ENCODE measurements at regions not wholly inside any gene's neighbourhood (a gene's known extent, or its start where the extent isn't known, plus 50 kb on each side); places are given as distances from the start of the nearest gene placed in this dataset.

DNA sequence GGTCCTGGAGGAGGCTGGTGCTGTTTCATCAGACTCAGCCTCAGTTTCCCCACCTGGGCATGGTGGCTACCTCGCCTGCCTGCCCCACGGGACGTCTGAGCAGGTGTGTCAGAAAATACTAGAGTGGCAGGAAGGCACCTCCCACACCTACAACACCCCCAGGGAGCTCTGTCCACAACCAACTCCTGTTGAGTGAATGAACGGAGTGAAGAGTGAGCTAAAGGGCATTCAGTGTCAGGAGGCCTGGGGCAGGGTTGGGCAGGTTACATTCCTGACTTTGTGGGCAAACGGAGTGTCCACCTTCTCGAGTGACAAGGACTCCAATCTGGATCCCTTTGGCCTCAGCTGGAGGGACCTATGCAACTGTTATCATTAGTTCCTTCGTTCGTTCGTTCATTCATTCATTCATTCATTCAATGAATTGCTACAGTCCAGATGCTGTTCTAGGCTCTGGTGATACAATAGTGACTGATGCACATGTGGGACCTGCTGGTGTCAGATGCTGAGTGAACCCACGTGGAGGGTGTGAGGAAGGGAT is 195.2 kb downstream of the CTTN start:
- TF ChIP-seq, protein P1, sequence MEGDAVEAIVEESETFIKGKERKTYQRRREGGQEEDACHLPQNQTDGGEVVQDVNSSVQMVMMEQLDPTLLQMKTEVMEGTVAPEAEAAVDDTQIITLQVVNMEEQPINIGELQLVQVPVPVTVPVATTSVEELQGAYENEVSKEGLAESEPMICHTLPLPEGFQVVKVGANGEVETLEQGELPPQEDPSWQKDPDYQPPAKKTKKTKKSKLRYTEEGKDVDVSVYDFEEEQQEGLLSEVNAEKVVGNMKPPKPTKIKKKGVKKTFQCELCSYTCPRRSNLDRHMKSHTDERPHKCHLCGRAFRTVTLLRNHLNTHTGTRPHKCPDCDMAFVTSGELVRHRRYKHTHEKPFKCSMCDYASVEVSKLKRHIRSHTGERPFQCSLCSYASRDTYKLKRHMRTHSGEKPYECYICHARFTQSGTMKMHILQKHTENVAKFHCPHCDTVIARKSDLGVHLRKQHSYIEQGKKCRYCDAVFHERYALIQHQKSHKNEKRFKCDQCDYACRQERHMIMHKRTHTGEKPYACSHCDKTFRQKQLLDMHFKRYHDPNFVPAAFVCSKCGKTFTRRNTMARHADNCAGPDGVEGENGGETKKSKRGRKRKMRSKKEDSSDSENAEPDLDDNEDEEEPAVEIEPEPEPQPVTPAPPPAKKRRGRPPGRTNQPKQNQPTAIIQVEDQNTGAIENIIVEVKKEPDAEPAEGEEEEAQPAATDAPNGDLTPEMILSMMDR (IDR thresholded peaks at IDR 0.05) = no peak
- TF ChIP-seq POLR2A (IDR thresholded peaks at IDR 0.05) = no peak
